ENCODE measurements at regions not wholly inside any gene's neighbourhood (a gene's known extent, or its start where the extent isn't known, plus 50 kb on each side); places are given as distances from the start of the nearest gene placed in this dataset.

DNA sequence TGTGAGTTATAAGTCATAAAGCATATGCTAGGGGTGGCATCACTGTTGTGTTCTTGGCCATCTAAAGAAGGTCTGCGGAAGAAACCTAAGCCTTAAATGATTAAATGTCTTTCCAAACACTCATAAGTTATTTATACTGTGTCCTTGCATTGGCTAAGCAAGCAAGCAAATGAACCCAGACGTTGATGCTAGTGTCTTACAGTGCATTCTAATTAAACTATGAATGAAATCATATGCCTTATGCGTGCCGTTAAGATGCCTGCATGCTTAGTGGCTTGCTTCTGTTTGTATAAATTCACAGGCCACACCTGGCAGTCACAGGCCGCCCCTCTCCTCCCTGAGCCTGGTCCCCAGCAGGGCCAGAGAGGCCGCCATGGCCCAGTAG is 49.9 kb downstream of the RIN2 start:
- Mint-ChIP-seq H3K36me3 (no peaks in the 10 kb centered on the region), H3K4me1 (no peaks in the 10 kb centered on the region), H3K9me3 (no peaks in the 10 kb centered on the region), H3K27ac (no peak overlapping the region), H3K4me3 (no peak overlapping the region), H3K27me3 (no peaks in the 10 kb centered on the region)
- no peak for DNase-seq
- CTCF ChIA-PET, result no interaction called here

DNA sequence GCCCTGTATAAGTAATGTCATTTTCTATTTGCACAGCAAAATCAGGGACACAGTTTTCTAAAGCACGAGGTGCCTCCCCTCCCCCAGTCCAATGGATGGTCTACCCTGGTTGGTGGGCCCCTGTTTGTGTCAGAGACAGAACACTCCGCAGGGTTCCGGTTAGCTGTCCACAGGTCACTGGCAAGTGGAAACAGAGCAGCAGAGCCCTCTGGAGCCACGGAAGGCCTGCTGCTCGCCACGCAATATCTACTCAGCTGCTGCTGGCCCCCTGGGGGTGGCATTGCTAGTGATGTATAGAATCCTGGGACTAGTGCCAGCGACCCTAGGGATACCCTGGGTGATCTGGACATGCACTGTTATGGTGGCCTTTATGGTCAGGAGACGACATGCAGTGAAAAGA is 50.4 kb downstream of the RIN2 start:
- Mint-ChIP-seq H3K9me3 (no peaks in the 10 kb centered on the region), H3K27me3 (no peaks in the 10 kb centered on the region), H3K4me1 (no peaks in the 10 kb centered on the region), H3K4me3 (no peak overlapping the region), H3K36me3 (no peaks in the 10 kb centered on the region), H3K27ac (no peak overlapping the region)
- CTCF ChIA-PET, result no interaction called here
- DNase-seq, result no peak

DNA sequence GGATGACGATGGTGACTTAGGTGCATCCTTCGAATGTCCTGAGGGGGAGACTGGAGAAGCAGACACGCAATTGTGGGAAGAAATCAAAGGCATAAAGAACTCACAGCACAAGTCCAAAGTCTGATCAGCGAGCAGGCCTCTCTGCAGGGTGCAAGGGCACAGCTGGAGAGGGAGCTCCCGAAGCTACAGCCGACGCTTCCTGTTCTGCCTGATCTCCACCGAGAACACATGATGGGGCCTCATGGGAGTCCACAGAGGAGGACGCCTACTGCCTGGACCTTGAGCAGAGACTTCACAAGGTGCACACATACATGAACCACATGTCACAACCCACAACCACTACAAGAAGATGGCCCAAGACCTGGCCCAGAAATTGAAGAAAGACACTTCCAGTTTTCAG is 51.4 kb downstream of the RIN2 start:
- CTCF ChIA-PET, result no interaction called here
- H3K4me1 Mint-ChIP-seq, result no peaks in the 10 kb centered on the region
- H3K27me3 Mint-ChIP-seq, result no peaks in the 10 kb centered on the region
- H3K27ac Mint-ChIP-seq, result no peak overlapping the region
- no peaks in the 10 kb centered on the region for H3K9me3 Mint-ChIP-seq
- H3K4me3 Mint-ChIP-seq, result no peak overlapping the region
- no peak for DNase-seq
- H3K36me3 Mint-ChIP-seq, result no peaks in the 10 kb centered on the region

DNA sequence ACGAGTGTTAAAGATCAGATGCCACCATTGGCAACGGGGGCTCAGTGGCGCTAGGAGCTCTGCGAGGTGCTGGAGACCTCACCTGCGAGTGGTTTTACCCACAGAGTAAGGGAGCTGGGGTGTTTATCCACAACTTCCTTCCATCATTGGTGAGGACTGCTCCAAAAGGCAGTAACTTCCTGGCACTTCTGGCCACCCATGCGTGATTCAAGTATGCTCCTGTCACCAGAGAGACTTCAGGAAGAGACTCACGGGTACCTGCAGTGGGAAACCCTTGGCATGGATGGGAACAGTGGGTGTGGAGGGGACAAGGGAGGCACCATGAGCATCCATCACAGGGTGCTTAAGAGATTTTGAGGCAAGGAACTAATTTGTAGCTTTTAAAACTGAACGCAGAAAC is 53.2 kb downstream of the RIN2 start:
- Mint-ChIP-seq H3K4me3 (no peak overlapping the region), H3K27ac (no peak overlapping the region), H3K9me3 (no peaks in the 10 kb centered on the region), H3K27me3 (no peaks in the 10 kb centered on the region), H3K4me1 (no peaks in the 10 kb centered on the region), H3K36me3 (no peaks in the 10 kb centered on the region)
- CTCF ChIA-PET, result no interaction called here
- no peak for DNase-seq

DNA sequence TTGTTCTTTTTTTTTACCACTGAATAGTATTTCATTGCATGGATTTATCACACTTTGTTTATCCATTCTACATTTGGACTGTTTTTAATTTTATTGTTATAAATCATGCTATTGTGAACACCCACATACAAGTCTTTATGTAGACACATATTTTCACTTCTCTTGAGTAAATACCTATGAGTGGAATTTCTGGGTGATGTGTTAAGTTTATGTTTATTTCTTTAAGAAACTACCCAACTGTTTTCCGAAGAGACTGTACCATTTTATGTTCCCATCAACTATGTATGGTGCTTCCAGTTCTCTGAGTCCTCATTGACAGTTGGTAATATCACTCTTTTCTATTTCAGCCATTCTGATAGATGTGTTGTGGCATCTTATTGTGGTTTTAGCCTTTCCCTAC is 54.0 kb downstream of the RIN2 start:
- CTCF ChIA-PET, result no interaction called here
- no peak overlapping the region for H3K4me3 Mint-ChIP-seq
- no peaks in the 10 kb centered on the region for H3K27me3 Mint-ChIP-seq
- H3K4me1 Mint-ChIP-seq, result no peaks in the 10 kb centered on the region
- no peak for DNase-seq
- no peaks in the 10 kb centered on the region for H3K36me3 Mint-ChIP-seq
- H3K27ac Mint-ChIP-seq, result no peak overlapping the region
- H3K9me3 Mint-ChIP-seq, result no peaks in the 10 kb centered on the region

DNA sequence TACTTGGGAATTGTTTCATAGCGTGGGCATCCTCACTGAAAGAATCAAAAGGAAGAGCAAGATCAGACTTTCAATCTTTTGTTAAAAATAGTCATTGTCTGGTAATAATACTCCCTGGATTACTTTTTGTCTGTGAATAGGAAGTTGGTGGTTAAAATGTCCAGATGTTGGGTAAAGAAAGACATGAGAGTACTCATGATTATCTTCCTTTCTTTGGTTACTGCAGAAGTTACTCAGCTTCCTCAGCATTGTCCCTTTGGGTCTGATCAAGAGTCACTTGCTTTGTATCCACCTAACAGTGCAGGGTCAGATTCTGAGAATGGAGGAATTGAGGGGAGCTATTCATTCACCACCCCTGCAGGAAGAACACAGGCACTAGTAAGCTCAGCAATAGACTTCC is 54.6 kb downstream of the RIN2 start:
- H3K4me1 Mint-ChIP-seq, result no peaks in the 10 kb centered on the region
- no peak for DNase-seq
- no peak overlapping the region for H3K4me3 Mint-ChIP-seq
- CTCF ChIA-PET, result no interaction called here
- H3K36me3 Mint-ChIP-seq, result no peaks in the 10 kb centered on the region
- no peaks in the 10 kb centered on the region for H3K27me3 Mint-ChIP-seq
- H3K27ac Mint-ChIP-seq, result no peak overlapping the region
- H3K9me3 Mint-ChIP-seq, result no peaks in the 10 kb centered on the region

DNA sequence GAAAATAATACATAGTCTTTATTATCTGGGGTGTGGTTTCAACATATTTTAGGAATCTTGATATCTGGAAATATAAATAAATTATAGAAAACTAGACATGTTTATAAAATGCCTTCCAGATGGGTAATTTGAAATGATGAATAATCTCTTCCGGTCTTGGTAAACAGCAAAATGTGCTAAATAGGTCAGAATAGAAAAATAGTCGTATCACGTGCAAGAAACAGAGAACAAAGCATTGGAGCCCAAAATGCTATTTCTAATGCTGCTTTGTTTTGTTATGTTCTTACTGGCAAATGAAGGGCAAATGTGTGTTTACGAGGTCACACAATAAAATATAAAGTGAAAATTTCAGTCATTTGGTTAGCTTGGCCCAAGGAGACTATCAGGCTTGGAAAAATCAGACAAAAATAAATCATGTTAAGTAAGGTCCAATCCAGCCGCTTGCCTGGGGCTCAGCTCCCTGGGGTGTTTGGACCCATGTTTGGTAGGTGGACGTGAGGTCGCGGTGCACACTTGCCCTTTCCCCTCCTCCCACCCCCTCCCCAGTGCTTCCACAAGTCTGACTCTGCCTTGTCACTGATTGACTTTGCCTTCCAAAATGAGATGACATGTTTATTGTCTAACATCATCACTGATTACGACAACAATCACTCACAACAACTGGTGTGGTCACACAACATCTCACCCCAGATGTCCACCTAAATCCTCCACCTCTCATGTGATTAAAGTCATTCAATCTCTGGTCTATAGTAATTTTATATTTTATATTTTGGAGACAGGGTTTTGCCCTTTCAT is 56.0 kb downstream of the RIN2 start:
- Mint-ChIP-seq H3K9me3 (no peaks in the 10 kb centered on the region), H3K27me3 (no peaks in the 10 kb centered on the region), H3K4me3 (no peak overlapping the region), H3K36me3 (no peaks in the 10 kb centered on the region), H3K27ac (no peak overlapping the region), H3K4me1 (no peaks in the 10 kb centered on the region)
- CTCF ChIA-PET, result no interaction called here
- no peak for DNase-seq

DNA sequence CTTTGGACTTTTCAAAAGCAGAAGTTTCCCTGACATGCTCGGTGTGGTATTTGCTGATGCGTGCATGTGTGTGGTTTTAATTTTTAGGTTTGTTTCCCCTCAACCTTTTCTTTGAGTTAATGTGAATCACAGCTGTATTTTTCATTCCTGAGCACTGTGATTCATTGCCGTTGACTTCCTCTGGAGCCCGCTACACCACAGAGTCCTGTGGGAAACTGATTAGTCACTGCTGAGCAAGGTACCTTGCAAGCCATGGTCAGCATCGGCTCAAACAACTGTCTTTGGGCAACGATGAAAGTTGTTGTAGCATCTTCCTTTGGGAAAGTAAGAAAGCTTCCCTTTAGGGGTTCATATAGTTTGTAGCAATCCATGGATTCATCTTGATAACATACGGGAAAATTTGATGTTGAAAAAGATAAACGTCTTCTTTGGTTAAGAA is 57.5 kb downstream of the RIN2 start:
- Mint-ChIP-seq H3K27ac (no peak overlapping the region), H3K4me1 (no peaks in the 10 kb centered on the region), H3K4me3 (no peak overlapping the region), H3K9me3 (no peaks in the 10 kb centered on the region), H3K27me3 (no peaks in the 10 kb centered on the region), H3K36me3 (no peaks in the 10 kb centered on the region)
- no peak for DNase-seq
- CTCF ChIA-PET, result no interaction called here

DNA sequence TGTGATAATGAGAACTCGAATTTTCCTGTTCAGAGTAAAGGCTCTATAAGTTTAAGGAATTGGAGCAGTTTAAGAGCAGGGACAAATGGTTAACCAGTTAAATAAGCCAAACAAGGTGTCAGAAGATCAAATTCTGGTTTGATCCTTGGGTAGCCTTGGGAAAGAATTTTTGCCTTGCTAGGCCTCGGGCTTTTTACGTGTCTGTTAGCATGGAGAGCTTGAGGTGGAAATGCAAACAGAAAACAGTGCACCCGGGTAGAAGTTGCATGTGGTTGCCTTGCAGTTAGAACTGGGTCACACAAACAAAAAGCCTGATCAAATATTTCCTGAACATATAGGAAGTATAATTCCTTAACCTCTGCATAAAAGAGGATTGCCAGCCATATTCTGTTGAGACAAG is 58.3 kb downstream of the RIN2 start:
- Mint-ChIP-seq H3K9me3 (no peaks in the 10 kb centered on the region), H3K4me3 (no peak overlapping the region), H3K27me3 (no peaks in the 10 kb centered on the region), H3K36me3 (no peaks in the 10 kb centered on the region), H3K27ac (no peak overlapping the region), H3K4me1 (no peaks in the 10 kb centered on the region)
- DNase-seq, result no peak
- CTCF ChIA-PET, result no interaction called here

DNA sequence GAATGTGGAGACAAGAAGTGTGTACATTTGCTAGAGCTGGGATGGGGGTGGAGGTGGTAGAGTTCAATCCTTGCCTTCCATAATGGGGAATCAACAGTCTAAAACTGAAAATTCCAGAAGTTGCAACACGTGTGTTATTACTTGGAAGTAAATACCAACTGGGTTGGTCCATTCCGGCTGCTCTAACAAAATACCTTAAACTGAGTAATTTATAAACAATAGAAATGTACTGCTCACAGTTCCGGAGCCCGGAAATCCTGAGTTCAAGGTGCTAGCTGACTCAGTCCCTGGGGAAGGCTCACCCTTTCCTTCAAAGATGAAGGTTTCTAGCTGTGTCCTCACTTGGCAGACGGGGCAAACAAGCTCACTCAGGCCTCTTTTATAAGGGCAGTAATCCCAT is 59.0 kb downstream of the RIN2 start:
- CTCF ChIA-PET, result no interaction called here
- Mint-ChIP-seq H3K9me3 (no peaks in the 10 kb centered on the region), H3K27me3 (no peaks in the 10 kb centered on the region), H3K4me1 (no peaks in the 10 kb centered on the region), H3K27ac (no peak overlapping the region), H3K36me3 (no peaks in the 10 kb centered on the region), H3K4me3 (no peak overlapping the region)
- no peak for DNase-seq

DNA sequence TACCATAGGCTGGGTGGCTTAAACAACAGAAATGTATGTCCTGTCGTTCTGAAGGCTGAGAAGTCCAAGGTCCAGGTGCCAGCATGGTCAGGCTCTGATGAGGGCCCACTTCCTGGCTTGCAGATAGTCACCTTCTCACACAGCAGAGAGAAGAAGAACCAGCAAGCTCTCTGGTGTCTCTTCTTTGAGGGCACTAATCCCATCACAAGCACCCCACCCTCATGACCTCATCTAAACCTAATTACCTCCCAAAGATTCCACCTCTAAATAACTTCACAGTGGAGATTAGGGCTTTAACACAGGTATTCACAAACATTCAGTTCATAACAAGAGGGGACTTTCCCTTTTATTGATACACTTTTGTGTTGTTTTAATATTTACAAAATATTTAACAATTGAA is 61.1 kb downstream of the RIN2 start:
- no peaks in the 10 kb centered on the region for H3K27me3 Mint-ChIP-seq
- no peaks in the 10 kb centered on the region for H3K36me3 Mint-ChIP-seq
- no peak overlapping the region for H3K27ac Mint-ChIP-seq
- H3K4me1 Mint-ChIP-seq, result no peaks in the 10 kb centered on the region
- no peak overlapping the region for H3K4me3 Mint-ChIP-seq
- CTCF ChIA-PET, result no interaction called here
- no peak for DNase-seq
- H3K9me3 Mint-ChIP-seq, result no peaks in the 10 kb centered on the region

DNA sequence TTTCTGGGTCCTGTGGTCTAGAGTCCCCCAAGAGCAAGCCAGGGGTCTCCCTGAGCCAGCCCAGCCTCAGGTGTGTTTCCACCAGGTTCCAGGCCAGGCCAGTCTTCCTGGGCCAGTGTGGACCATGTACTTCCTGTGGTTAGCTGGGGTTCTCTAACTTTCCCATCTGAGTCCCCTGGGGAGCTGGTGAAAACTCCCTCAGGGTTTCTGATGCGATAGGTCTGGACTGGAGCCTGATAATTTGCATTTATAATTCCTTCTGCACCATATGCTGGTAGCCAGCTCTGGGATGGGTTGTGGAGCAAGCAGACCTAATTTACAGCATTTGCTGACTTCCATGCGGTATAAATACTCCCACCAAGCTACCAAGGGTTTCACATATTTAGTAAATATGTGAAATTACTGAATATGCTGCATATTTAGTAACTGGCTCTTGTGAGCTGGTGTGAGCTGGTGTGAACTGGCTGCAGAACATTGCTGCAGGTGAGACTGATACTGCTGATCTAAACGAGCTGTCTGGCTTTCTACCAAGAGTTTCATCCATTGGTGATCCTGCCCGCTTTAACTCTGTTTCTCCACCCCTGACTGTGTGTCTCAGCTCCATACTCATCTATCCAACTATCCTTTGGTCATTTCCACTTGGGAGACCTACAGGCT is 62.6 kb downstream of the RIN2 start:
- Mint-ChIP-seq H3K4me1 (no peaks in the 10 kb centered on the region), H3K27me3 (no peaks in the 10 kb centered on the region), H3K27ac (no peak overlapping the region), H3K9me3 (no peaks in the 10 kb centered on the region), H3K4me3 (no peak overlapping the region), H3K36me3 (no peaks in the 10 kb centered on the region)
- no peak for DNase-seq
- CTCF ChIA-PET, result no interaction called here

DNA sequence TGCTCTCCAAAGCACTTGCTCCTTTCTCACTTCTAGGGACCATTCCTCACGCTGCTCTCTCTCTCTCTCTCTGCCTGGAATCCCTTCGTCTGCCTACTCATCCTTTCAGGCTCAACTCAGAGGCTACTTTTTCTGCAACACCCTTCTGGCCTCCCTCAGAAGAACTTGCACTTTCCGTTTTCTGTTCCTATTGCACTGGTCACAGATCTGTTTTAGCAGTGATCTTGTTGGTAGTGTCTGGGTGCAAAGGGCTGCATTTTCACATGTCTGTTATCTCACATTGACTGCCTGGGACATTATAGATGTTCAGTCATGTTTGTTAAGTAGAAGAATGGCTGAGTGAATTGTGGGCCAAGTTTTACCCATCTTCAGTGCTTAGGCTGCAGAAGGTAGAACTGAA is 63.5 kb downstream of the RIN2 start:
- DNase-seq, result no peak
- no peaks in the 10 kb centered on the region for H3K27me3 Mint-ChIP-seq
- CTCF ChIA-PET, result no interaction called here
- no peaks in the 10 kb centered on the region for H3K36me3 Mint-ChIP-seq
- no peak overlapping the region for H3K4me3 Mint-ChIP-seq
- H3K4me1 Mint-ChIP-seq, result no peaks in the 10 kb centered on the region
- no peaks in the 10 kb centered on the region for H3K9me3 Mint-ChIP-seq
- H3K27ac Mint-ChIP-seq, result no peak overlapping the region

DNA sequence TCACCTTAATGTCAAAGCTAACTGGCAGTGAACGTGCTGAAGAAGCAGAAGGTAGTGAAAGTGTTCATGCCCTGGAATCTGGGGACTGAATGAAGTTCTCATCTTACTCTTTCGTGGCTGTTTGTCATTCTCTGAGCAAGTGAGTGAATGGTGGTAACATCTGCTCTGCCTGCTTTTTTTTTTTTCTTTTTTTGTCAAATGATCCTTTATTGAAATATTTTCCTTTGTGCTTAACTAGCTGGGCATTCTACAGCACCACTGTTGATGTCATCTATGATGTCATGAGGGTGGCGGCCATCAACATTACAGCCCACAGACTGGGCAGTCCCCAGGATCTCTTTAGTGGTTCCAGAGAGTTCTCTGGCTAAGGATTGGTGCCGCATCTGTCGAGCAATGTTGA is 65.2 kb downstream of the RIN2 start:
- Mint-ChIP-seq H3K9me3 (no peaks in the 10 kb centered on the region), H3K4me3 (no peak overlapping the region), H3K27me3 (no peaks in the 10 kb centered on the region), H3K36me3 (no peaks in the 10 kb centered on the region), H3K4me1 (peaks cover 3% of the 10 kb centered on the region), H3K27ac (no peak overlapping the region)
- no peak for DNase-seq
- CTCF ChIA-PET, result no interaction called here

DNA sequence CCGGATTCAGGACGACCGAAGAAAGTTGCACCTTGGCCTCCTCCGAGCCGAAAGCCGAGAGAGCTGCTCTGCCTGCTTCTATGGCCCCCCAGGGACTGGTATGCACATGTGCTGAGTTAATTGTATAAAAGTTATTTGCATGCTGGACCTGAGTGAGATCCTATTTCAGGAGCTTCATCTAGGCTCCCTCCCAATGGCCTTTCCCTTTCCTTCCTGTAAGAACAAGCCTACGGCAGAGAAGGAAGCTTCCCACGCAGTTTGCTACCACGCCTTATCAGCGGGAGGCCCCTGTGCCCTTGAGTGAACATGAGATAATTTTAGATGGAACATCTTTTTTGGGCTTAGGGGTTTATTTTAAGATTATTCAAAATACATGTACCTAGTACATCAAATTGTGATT is 65.9 kb downstream of the RIN2 start:
- Mint-ChIP-seq H3K4me1 (peaks cover 5% of the 10 kb centered on the region), H3K9me3 (no peaks in the 10 kb centered on the region), H3K27me3 (no peaks in the 10 kb centered on the region), H3K4me3 (no peak overlapping the region), H3K27ac (no peak overlapping the region), H3K36me3 (no peaks in the 10 kb centered on the region)
- no peak for DNase-seq
- CTCF ChIA-PET, result no interaction called here

All from activated naive CD4-positive, alpha-beta T cell treated with anti-CD3 and anti-CD28 coated beads, Interleukin-2, amount 10 ng/mL, durations not matched to agents 7 days and 5 days (primary cell).